ENCODE measurements at regions not wholly inside any gene's neighbourhood (a gene's known extent, or its start where the extent isn't known, plus 50 kb on each side); places are given as distances from the start of the nearest gene placed in this dataset.
"Not testable (repeated sequence)": the region's sequence is repeated elsewhere in the genome, so short reads cannot be mapped to it uniquely, and the experiment has no call there.

DNA sequence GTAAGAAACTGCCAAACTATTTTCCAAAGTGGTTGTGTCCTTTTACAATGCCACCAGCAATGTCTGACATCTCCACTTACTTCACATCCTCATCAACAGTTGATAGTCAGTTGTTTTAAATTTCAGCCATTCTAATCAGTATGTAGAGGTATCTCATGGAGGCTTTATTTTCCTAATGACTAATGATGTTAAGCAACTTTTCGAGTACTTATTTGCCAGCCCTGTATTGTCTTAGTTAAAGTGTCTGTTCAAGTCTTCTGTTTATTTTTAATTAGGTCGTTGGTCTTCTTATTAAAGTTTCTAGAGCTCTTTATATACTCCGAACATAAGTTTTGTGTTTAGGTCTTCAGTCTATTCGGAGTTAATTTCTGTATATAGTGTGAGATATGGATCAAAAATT lies 54.9 kb upstream of the NBPF12 start:
- not testable (repeated sequence) for H3K4me3 ChIP-seq (ENCODE audit: low read length)

GRCh38 chr1:146881096-146881495 lies 57.0 kb upstream of the NBPF12 start:
- not testable (repeated sequence) for H3K4me3 ChIP-seq (ENCODE audit: low read length)

GRCh38 chr1:146863799-146864319 lies 74.3 kb upstream of the NBPF12 start:
- H3K4me3 ChIP-seq (ENCODE audit: low read length): not testable (repeated sequence)

DNA sequence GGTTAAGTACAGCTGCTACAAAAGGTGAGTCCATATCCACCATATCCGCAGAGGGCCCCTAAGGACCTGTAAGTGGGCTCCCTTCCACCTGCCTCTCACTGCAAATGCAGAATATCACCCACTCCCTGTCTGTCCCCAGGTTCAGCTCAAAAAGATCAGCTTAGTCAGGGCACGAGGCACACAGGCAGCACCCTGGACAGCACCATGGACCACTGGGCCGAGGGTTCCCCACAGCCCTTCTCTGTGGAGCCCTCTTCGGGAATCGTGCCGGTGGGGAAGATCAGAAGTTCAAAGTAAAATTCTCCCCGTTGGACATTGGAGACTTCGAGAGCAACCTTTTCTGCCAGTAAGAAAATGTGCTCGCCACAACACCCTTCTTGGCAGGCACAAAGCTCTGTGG lies 85.0 kb upstream of the NBPF12 start:
- not testable (repeated sequence) for H3K4me3 ChIP-seq (ENCODE audit: low read length)

GRCh38 chr1:146850352-146850889 lies 87.7 kb upstream of the NBPF12 start:
- not testable (repeated sequence) for H3K4me3 ChIP-seq (ENCODE audit: low read length)

DNA sequence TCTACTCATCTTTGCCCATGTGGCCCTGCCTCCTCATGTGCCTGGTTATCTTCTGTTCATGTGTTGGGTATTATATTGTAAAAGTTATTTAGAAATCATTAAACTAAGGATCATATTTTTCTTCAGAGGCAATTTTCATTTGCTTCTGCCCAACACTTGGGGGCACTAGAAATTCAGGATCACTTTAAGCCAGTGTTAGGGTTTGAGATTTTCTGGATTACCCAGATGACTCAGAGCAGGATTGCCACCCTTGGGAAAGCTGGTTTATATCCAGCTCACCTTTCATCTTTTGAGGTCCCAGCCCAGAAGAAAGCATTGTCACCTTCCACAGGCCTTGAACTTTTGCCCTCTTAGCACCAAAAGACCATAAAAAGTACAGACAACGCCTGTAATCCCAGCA lies 99.4 kb upstream of the NBPF12 start:
- not testable (repeated sequence) for H3K4me3 ChIP-seq (ENCODE audit: low read length)

DNA sequence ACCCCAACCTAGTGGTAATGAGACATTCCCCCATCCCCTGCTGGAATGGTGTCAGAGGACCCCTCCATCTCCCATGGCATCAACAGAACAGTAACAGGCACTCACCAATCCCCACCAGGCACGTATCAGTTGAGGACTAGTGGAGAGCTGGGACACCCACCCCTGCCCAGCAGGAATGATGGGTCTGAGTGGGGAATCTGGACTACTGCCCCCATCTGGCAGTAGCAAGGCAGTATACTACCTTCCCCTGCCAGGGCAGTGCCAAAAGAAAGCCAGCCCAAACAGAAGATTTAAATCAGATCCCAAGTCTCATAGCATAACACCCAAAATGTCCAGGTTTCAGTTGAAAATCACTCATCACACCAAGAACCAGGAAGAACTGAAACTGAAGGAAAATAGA lies 111.2 kb upstream of the NBPF12 start:
- not testable (repeated sequence) for H3K4me3 ChIP-seq (ENCODE audit: low read length)

- H3K4me3 ChIP-seq (ENCODE audit: low read length): not testable (repeated sequence)
Observed at GRCh38 chr1:146794236-146794635, 143.9 kb upstream of the NBPF12 start.

DNA sequence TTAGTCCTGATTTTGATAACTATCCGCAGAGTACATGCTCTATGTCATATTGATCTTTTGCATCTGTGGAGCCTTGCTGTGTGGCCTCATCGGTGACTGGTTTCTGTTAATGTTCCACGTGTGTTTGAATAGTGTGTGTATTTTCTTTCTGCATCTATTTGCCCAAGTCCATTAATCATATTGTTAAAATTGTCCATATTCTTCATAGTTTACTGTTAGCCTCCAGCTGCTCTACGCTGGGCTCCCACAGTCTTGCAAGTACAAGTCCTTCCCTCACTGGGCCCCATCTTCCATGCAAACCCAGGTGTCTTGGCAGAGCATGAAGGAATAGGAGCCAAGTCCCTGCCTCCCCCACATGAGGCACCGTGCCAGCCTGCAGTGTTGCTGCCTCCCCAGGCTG lies 145.4 kb upstream of the NBPF12 start:
- H3K4me3 ChIP-seq (ENCODE audit: low read length): not testable (repeated sequence)

DNA sequence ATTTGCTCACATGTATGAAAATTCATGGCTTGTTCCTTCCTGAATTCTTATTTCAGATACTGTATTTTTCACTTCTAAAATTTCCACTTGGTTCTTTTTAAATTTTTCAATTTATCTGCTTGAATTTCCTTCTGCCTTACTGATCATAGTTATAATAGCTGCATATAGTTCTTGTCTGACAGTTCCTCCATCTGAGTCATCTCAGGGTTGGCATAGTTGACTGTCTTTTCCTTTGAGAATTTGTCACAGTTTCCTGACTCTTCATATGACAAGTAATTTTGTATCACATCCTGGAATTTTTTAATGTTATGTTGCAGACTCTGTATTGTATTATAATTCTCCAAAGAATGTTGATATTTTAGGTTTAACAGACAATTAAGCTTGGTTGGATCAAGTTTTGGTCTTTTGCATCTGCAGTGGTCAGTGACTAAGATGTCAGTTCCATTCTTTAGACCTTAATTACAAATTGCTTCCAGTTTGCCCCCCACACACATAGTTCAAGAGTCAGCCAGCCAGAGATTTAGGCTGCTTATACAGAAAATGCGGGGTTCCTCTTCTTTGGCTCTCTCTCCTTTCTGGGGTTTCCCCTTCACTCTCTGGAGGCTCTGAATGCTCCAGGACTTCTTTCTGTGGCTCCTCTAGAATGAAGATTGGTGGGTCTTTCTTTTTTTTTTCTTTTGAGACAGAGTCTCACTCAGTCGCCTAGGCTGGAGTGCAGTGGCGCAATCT lies 153.7 kb upstream of the NBPF12 start:
- not testable (repeated sequence) for H3K4me3 ChIP-seq (ENCODE audit: low read length)

- H3K4me3 ChIP-seq (ENCODE audit: low read length): not testable (repeated sequence)
Observed at GRCh38 chr1:146781235-146781634, 156.9 kb upstream of the NBPF12 start.

DNA sequence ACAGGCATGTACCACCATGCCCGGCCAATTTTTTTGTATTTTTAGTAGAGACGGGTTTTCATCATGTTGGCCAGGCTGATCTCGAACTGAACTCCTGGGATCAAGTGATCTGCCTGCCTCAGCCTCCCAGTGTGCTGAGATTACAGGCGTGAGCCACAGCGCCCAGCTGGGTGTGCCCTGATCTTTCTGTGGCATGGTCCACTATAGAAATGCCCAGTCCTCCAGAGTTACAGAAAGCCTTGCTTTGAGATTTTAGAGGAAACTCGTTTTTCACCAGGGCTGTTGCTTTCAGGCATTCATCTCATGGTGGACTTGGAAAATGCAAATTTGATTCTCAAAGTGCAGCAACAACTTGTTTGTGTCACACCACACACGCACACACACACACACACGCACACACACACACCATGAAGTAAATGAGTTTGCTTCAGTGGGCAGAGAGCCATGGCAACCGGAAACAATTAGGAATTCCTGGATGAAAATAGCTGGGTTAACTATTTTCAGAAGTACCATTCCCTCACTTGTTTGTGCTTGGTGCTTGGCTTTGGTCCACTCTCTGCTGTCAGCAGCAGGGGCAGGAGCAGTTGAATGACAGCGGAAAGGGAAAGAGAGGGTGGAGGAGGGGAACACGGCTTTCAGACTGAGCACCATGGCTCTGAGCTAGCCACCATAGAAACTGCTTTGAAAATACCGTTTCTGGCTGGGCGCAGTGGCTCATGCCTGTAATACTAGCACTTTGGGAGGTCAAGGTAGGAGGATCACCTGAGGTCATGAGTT lies 160.1 kb upstream of the NBPF12 start:
- not testable (repeated sequence) for H3K4me3 ChIP-seq (ENCODE audit: low read length)

GRCh38 chr1:146774988-146775387 lies 163.1 kb upstream of the NBPF12 start:
- not testable (repeated sequence) for H3K4me3 ChIP-seq (ENCODE audit: low read length)

DNA sequence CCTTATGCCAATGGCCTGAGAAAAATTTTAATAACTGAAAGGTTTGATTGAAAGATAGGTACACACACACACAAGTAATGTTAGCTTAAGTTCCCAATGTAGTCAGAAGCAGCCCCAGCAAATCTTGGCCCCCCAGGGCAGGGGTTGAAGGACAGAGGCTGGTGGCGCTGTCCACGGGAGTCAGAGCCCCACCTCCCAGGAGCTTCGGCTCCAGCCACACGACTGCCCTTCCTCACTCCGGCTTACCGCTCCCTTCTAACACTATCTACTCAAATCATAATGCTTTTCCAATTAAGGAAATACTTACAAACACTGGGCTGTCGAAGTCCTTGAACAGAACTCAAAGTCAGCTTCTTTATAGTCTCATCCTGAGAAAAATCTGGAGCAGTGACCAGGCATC lies 163.9 kb upstream of the NBPF12 start:
- not testable (repeated sequence) for H3K4me3 ChIP-seq (ENCODE audit: low read length)

DNA sequence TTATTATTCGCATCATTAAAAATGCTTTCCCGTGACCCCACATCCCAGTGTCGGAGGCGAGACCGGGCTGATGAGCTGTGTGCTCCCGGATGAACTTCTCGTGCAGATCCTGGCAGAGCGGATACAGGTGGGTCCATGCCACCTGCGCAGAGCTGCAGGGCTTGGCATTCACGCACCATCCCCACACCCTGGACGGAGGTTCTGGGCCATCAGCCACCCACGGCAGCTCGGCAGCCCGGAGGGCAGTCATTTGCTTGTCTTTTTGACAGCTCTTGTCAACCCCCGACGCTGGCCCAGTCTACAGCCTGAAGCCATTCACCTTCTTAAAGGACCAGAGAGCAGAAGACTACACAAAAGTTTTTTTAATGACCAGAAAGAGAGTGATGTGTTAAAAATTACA lies 166.7 kb upstream of the NBPF12 start:
- H3K4me3 ChIP-seq (ENCODE audit: low read length): not testable (repeated sequence)

DNA sequence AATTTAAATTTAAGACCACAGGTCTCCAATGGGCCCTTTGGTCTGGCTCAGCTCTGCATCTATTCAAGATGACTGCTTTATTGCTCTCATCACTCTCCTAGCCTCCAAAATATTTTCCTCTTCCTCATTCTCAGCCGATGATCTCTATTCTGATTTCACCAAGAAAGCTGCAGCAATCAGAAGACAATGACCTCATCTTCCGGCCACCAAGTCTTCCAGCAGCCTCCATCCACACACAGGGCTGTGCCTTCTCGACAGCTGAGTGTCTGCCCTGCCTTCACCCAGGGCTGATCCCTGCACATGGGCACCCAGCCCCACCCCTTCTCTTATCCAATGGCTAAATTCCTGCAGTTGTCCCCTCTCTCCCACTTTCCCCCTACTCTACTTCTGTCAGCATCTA lies 167.1 kb upstream of the NBPF12 start:
- H3K4me3 ChIP-seq (ENCODE audit: low read length): not testable (repeated sequence)

- not testable (repeated sequence) for H3K4me3 ChIP-seq (ENCODE audit: low read length)
Observed at GRCh38 chr1:146763234-146763633, 174.9 kb upstream of the NBPF12 start.

- not testable (repeated sequence) for H3K4me3 ChIP-seq (ENCODE audit: low read length)
Observed at GRCh38 chr1:146756858-146757257, 181.3 kb upstream of the NBPF12 start.

DNA sequence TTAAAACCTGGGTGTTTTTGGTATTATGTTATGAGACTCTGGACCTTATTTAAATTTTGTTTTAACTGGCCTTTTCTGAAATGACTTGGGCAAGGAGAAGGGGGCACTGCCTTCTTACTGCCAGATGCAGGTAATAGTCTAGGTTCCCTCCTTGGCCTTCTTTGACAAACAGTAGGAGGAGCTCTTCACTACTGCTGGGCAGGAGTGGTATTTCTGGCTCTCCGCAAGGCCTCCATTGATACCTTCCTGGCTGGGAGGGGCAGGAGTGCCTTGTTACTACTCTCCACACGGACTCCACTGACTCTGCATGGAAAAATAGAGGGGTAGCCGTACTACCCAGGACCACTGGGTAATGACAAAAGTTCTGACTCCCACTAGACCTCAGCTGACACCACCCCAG lies 189.4 kb upstream of the NBPF12 start:
- H3K4me3 ChIP-seq (ENCODE audit: low read length): not testable (repeated sequence)

GRCh38 chr1:146731981-146732680 lies 206.0 kb upstream of the NBPF12 start:
- H3K4me3 ChIP-seq (ENCODE audit: low read length): not testable (repeated sequence)

- not testable (repeated sequence) for H3K4me3 ChIP-seq (ENCODE audit: low read length)
Observed at GRCh38 chr1:146729642-146730344, 208.3 kb upstream of the NBPF12 start.

Measured in GM08714 (cell line).